ENCODE measurements at regions not wholly inside any gene's neighbourhood (a gene's known extent, or its start where the extent isn't known, plus 50 kb on each side); places are given as distances from the start of the nearest gene placed in this dataset.

DNA sequence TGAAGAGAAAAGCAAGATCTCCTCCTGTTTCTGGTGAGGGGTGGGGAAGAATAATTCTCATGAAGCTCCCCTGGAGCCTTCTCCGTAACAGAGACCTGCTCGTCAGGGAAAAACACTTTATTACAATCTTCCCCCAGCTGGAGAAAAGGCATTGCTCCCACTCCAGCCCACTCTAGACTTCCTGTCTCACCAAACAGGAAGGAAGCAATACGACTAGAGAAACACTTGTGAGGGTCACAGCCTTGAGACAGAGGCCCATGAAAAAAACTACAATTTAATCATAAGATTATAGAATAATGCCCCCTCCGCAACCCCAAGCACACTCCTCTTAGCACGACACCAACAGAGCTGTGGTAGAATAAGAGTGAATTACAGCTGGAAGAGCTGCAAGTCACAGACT, 197.2 kb upstream of the S1PR3 start:
- Histone ChIP-seq H3K9me3 (no peaks in the 10 kb centered on the region), H3K27ac (no peak overlapping the region), H3K4me1 (peaks cover 5 to 26% (median 9%) of the 10 kb centered on the region in 3 donors), H3K27me3 (no peaks in the 10 kb centered on the region), H3K4me3 (no peak overlapping the region), H3K36me3 (no peaks in the 10 kb centered on the region)
- 56 to 85% methylated on average over 3 to 5 of the region's 5 CpGs for WGBS, 2 donors (ENCODE audit: low coverage in 1 of 2)
- no peak for ATAC-seq
- TF ChIP-seq, protein P1, sequence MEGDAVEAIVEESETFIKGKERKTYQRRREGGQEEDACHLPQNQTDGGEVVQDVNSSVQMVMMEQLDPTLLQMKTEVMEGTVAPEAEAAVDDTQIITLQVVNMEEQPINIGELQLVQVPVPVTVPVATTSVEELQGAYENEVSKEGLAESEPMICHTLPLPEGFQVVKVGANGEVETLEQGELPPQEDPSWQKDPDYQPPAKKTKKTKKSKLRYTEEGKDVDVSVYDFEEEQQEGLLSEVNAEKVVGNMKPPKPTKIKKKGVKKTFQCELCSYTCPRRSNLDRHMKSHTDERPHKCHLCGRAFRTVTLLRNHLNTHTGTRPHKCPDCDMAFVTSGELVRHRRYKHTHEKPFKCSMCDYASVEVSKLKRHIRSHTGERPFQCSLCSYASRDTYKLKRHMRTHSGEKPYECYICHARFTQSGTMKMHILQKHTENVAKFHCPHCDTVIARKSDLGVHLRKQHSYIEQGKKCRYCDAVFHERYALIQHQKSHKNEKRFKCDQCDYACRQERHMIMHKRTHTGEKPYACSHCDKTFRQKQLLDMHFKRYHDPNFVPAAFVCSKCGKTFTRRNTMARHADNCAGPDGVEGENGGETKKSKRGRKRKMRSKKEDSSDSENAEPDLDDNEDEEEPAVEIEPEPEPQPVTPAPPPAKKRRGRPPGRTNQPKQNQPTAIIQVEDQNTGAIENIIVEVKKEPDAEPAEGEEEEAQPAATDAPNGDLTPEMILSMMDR (IDR thresholded peaks at IDR 0.05) = no peak
- TF ChIP-seq POLR2AphosphoS5 (IDR thresholded peaks at IDR 0.05) = no peak
- no peak for TF ChIP-seq POLR2A (IDR thresholded peaks at IDR 0.05)
- no peak for TF ChIP-seq EP300 (IDR thresholded peaks at IDR 0.05)

DNA sequence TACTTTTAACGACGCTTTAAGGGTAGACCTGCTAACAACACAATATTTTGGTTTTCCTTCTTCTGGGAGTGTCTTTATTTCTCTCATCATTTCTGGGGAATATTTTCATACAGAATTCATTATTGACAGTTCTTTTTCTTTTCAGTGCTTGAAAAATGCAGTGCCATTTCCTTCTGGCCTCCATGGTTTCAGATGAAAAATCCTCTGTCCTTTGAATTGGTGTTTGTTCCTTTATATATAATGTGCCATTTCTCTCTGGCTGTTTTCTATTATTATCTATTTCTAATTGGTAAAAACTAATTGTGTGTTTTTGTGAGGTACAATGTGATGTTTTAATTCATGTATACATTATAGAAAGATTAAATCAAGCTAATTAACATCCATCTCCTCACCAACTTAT, 194.3 kb upstream of the S1PR3 start:
- H3K4me1 ChIP-seq = peaks cover 0 to 5% (median 3%) of the 10 kb centered on the region in 3 donors
- H3K27ac ChIP-seq = no peak overlapping the region
- no peaks in the 10 kb centered on the region for H3K36me3 ChIP-seq
- no peaks in the 10 kb centered on the region for H3K27me3 ChIP-seq
- ATAC-seq = no peak
- no peaks in the 10 kb centered on the region for H3K9me3 ChIP-seq
- TF ChIP-seq EP300 (IDR thresholded peaks at IDR 0.05) (no peak), POLR2A (IDR thresholded peaks at IDR 0.05) (no peak), POLR2AphosphoS5 (IDR thresholded peaks at IDR 0.05) (no peak)
- TF ChIP-seq, protein P1 (IDR thresholded peaks at IDR 0.05) = no peak
- WGBS, 2 donors (ENCODE audit: low coverage in 1 of 2) = 100% methylated on average over 2 of the region's 2 CpGs
- H3K4me3 ChIP-seq = no peak overlapping the region

DNA sequence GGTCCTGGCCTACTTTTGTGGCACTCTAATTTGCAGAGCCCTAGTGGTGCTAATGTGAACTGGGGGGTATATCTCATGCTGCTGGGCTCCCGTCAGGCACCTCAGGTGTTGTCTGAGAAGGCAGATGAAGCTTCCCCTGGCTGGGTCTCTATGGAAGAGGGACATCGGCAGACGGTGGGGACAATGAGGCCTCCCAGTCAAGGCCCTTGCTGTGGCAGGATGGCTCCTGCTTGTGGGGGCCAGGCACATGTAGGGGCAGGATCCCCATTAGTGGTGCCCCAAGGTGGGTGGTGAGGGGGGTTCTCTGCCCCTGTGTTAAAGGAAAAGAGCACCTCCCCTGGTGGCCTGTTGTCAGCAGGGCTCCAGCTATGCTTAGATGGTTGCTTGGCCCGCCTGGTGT, 192.8 kb upstream of the S1PR3 start:
- WGBS, 2 donors (ENCODE audit: low coverage in 1 of 2) = 100% methylated on average over 2 of the region's 4 CpGs; no CpG with 5 or more reads in 1 of the 2 donors
- TF ChIP-seq EP300 (IDR thresholded peaks at IDR 0.05) (no peak), POLR2AphosphoS5 (IDR thresholded peaks at IDR 0.05) (no peak), POLR2A (IDR thresholded peaks at IDR 0.05) (no peak)
- TF ChIP-seq, protein P1 (IDR thresholded peaks at IDR 0.05) = no peak
- H3K27me3 ChIP-seq = no peaks in the 10 kb centered on the region

DNA sequence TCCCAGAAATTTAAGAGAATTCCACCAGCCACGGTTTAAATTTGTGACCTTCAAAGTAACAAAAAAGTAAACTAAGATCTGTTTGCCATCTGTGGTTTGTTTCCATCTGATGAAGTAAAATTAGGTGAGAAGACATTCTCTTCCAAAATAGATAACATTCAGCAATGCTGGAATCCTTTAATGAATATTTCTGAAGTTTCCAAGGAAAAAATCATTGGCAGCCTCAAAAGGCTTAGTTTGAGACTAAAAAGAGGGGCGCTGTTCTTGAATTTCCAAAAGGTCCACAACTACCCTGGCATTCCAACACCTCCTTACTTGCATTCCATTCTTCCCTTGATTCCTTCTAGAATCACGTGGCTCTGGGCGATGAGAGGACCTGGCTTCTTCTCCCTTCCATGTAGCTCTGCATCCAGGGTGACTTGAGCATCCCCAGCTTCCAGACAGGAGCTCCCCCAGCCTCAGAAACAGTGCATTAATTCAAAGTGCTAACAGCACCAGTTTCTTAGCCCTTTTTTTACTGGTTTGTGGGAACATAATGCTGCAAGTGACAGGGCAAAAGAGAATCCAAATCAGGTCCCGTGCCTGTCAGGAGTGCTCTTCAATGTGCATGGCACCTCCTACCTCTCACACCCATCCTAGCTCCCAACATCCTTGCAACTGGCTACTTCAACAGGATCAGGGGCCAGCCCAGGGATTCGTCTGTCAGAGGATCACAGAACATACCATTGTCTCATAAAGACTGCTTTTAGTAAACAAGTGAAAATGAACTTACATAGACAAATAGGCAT, 191.5 kb upstream of the S1PR3 start:
- peaks cover 0 to 3% (median 0%) of the 10 kb centered on the region in 3 donors for H3K4me1 ChIP-seq
- no peak overlapping the region for H3K27ac ChIP-seq
- H3K27me3 ChIP-seq = no peaks in the 10 kb centered on the region
- ATAC-seq = no peak
- no peaks in the 10 kb centered on the region for H3K36me3 ChIP-seq
- 47 to 50% methylated on average over 3 to 5 of the region's 6 CpGs for WGBS, 2 donors (ENCODE audit: low coverage in 1 of 2)
- TF ChIP-seq, protein P1 (IDR thresholded peaks at IDR 0.05) = no peak
- TF ChIP-seq EP300 (IDR thresholded peaks at IDR 0.05) (no peak), POLR2A (IDR thresholded peaks at IDR 0.05) (no peak), POLR2AphosphoS5 (IDR thresholded peaks at IDR 0.05) (no peak)
- no peaks in the 10 kb centered on the region for H3K9me3 ChIP-seq
- H3K4me3 ChIP-seq = no peak overlapping the region

More for the DNA sequence above, 192.8 kb upstream of the S1PR3 start:
- ATAC-seq = no peak
- Histone ChIP-seq H3K27ac (no peak overlapping the region), H3K9me3 (no peaks in the 10 kb centered on the region), H3K4me3 (no peak overlapping the region), H3K4me1 (peaks cover 0 to 3% (median 0%) of the 10 kb centered on the region in 3 donors), H3K36me3 (no peaks in the 10 kb centered on the region)

DNA sequence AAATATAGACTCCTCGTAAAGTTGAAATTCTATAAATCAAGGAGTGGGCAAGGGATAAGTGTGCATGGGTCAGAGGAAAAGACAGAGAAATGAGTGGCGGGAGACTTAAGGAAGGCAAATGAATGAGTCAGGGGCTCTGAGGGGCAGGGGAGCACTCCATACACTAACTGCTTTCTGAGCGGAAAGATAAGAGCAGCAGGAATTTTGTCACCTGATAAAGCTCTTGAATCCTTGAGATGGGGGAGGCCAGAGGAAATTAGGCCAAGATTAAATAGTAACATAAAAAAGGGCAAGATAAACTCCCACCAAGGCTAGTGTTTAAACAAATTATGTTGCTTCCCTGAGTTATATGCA, 191.0 kb upstream of the S1PR3 start:
- Histone ChIP-seq H3K4me1 (peaks cover 0 to 3% (median 0%) of the 10 kb centered on the region in 3 donors), H3K27me3 (no peaks in the 10 kb centered on the region), H3K4me3 (no peak overlapping the region), H3K36me3 (no peaks in the 10 kb centered on the region), H3K27ac (no peak overlapping the region), H3K9me3 (no peaks in the 10 kb centered on the region)
- WGBS, 2 donors (ENCODE audit: low coverage in 1 of 2) = 86 to 97% methylated on average over 3 of the region's 3 CpGs
- TF ChIP-seq POLR2AphosphoS5 (IDR thresholded peaks at IDR 0.05) = no peak
- TF ChIP-seq POLR2A (IDR thresholded peaks at IDR 0.05) = no peak
- TF ChIP-seq, protein P1 (IDR thresholded peaks at IDR 0.05) = no peak
- TF ChIP-seq EP300 (IDR thresholded peaks at IDR 0.05) = no peak
- ATAC-seq = no peak

Data from gastroesophageal sphincter (tissue), 4 donors.